ENCODE measurements at regions not wholly inside any gene's neighbourhood (a gene's known extent, or its start where the extent isn't known, plus 50 kb on each side); places are given as distances from the start of the nearest gene placed in this dataset.

DNA sequence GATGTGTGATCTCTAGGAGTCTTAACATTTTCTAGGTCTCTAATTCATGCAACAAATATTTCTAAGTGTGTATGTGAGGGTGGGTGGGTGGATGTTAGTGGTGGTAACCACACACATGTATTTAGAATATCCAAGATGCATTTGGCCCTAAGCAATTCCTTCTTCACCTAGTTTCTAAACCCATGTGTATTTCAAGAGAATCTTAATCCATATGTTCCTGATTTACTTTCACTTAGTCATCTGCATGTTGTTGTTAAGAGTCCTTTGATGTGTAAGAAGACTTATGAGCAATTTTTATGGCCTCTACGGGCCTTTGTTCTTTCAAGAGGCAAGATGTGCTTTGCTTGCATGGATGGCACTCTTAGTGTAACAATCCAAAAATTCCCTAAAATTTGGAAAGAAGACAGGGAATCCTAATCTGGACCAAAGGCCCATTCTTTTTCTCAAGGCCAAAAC lies 282.6 kb downstream of the SPATA31D1 start:
- TF ChIP-seq, protein P1, sequence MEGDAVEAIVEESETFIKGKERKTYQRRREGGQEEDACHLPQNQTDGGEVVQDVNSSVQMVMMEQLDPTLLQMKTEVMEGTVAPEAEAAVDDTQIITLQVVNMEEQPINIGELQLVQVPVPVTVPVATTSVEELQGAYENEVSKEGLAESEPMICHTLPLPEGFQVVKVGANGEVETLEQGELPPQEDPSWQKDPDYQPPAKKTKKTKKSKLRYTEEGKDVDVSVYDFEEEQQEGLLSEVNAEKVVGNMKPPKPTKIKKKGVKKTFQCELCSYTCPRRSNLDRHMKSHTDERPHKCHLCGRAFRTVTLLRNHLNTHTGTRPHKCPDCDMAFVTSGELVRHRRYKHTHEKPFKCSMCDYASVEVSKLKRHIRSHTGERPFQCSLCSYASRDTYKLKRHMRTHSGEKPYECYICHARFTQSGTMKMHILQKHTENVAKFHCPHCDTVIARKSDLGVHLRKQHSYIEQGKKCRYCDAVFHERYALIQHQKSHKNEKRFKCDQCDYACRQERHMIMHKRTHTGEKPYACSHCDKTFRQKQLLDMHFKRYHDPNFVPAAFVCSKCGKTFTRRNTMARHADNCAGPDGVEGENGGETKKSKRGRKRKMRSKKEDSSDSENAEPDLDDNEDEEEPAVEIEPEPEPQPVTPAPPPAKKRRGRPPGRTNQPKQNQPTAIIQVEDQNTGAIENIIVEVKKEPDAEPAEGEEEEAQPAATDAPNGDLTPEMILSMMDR (IDR thresholded peaks at IDR 0.05 in 2 of 3, conservative IDR thresholded peaks at IDR 0.05 in 1 of 3; ENCODE audit: borderline replicate concordance in 1 of 3, insufficient read depth in 1 of 3, low read depth in 2 of 3, low read length in 2 of 3) = no peak
- no peak for TF ChIP-seq POLR2A (IDR thresholded peaks at IDR 0.05; ENCODE audit: borderline replicate concordance, extremely low read depth, insufficient read depth, insufficient read length)
- no peak for TF ChIP-seq EZH2phosphoT487 (IDR thresholded peaks at IDR 0.05; ENCODE audit: borderline replicate concordance)
- no peak for TF ChIP-seq CBX3 (IDR thresholded peaks at IDR 0.05; ENCODE audit: low read depth)
- TF ChIP-seq SRF (IDR thresholded peaks at IDR 0.05; ENCODE audit: low read depth) = no peak
- TF ChIP-seq POLR2AphosphoS5 (IDR thresholded peaks at IDR 0.05; ENCODE audit: low read depth, low read length) = no peak
- no peak for TF ChIP-seq SIN3A (IDR thresholded peaks at IDR 0.05; ENCODE audit: low read depth)
- TF ChIP-seq, protein P2, sequence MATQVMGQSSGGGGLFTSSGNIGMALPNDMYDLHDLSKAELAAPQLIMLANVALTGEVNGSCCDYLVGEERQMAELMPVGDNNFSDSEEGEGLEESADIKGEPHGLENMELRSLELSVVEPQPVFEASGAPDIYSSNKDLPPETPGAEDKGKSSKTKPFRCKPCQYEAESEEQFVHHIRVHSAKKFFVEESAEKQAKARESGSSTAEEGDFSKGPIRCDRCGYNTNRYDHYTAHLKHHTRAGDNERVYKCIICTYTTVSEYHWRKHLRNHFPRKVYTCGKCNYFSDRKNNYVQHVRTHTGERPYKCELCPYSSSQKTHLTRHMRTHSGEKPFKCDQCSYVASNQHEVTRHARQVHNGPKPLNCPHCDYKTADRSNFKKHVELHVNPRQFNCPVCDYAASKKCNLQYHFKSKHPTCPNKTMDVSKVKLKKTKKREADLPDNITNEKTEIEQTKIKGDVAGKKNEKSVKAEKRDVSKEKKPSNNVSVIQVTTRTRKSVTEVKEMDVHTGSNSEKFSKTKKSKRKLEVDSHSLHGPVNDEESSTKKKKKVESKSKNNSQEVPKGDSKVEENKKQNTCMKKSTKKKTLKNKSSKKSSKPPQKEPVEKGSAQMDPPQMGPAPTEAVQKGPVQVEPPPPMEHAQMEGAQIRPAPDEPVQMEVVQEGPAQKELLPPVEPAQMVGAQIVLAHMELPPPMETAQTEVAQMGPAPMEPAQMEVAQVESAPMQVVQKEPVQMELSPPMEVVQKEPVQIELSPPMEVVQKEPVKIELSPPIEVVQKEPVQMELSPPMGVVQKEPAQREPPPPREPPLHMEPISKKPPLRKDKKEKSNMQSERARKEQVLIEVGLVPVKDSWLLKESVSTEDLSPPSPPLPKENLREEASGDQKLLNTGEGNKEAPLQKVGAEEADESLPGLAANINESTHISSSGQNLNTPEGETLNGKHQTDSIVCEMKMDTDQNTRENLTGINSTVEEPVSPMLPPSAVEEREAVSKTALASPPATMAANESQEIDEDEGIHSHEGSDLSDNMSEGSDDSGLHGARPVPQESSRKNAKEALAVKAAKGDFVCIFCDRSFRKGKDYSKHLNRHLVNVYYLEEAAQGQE (IDR thresholded peaks at IDR 0.05; ENCODE audit: low read depth) = no peak
- no peak for TF ChIP-seq SP1 (IDR thresholded peaks at IDR 0.05; ENCODE audit: low read depth)
- no peak for TF ChIP-seq ZNF274 (IDR thresholded peaks at IDR 0.05; ENCODE audit: low read depth, low read length)
- TF ChIP-seq, protein P3, sequence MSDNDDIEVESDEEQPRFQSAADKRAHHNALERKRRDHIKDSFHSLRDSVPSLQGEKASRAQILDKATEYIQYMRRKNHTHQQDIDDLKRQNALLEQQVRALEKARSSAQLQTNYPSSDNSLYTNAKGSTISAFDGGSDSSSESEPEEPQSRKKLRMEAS (IDR thresholded peaks at IDR 0.05) = no peak
- no peak for TF ChIP-seq YY1 (IDR thresholded peaks at IDR 0.05; ENCODE audit: extremely low read depth, insufficient replicate concordance, low read depth, low read length)
- TF ChIP-seq, protein P4, sequence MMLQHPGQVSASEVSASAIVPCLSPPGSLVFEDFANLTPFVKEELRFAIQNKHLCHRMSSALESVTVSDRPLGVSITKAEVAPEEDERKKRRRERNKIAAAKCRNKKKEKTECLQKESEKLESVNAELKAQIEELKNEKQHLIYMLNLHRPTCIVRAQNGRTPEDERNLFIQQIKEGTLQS (IDR thresholded peaks at IDR 0.05) = no peak
- no peak for TF ChIP-seq CEBPB (IDR thresholded peaks at IDR 0.05; ENCODE audit: low read depth)
